ENCODE measurements at regions not wholly inside any gene's neighbourhood (a gene's known extent, or its start where the extent isn't known, plus 50 kb on each side); places are given as distances from the start of the nearest gene placed in this dataset.
A peak's percentile ranks its signal among the peaks of the same experiment; 100 is the strongest.

DNA sequence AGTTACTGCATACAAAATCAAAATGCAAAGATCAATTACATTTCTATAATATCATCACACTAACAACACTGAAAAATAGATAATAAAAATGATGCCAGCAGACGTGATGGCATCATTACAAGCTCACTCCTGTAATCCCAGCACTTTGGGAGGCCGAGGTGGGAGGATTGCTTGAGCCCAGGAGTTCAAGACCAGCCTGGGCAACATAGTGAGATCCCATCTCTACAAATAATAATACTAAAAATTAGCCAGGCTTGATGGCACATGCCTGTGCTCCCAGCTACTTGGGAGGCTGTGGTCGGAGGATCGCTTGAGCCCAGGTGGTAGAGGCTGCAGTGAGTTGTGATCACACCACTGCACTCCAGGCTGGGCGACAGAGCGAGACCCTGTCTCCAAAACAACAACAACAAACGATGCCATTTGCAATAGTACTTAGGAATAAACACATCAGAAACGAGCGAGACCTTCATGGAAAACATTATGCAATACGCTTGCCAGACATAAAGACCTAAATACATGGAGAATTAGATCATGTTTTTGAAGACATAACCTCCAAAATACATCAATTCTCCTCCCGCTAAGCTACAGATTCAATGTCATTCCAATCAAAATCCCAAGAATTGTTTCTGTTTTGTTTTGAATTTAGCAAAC lies 86.6 kb upstream of the ERRFI1 start:
- DNase-seq, result no peak

DNA sequence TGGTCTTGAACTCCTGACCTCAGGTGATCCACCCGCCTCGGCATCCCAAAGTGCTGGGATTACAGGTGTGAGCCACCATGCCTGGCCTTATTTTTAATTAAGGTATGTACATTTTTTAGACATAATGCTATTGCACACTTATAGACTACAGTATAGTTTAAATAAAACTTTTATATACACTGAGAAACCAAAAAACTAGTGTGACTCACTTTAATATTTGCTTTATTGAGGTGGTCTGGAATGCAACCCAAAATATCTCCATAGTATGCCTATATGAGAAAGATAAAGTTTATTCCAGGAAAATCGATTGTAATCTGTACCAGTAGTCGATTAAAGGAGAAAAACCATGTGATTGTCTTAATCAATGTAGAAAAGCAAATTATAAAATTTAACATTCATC lies 85.5 kb upstream of the ERRFI1 start:
- no peak for DNase-seq

DNA sequence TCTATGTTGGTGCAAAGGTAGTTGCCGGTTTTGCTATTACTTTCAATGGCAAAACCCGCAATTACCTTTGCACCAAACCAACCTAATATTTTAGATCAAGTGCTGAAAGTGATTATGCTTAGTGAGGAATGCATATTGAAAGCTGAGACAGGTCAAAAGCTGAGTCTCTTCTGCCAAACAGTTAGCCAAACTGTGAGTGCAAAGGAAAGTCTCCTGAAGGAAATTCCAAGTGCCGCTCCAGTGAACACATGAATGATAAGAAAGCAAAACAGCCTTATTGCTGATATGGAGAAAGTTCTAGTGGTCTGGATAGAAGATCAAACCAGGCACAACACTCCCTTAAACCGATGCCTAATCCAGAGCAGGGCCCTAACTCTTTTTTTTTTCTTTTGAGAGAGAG lies 83.1 kb upstream of the ERRFI1 start:
- no peak for DNase-seq

DNA sequence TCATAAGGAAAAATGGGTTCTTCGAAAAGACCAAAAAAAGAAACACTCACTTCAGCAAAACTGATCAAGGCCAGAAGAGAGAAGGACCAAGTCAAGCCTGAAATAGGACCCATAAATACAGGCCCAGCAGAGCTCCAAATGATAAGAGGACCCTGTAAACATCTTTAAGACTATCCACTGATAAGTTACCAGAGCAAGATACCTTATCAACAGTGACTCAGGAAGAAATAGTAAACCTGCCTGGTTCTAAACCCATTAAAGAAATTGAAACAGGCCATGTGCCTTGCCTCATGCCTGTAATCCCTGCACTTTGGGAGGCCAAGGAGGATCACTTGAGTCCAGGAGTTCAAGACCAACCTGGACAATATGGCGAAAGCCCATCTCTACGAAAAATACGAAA lies 81.8 kb upstream of the ERRFI1 start:
- DNase-seq, result no peak

DNA sequence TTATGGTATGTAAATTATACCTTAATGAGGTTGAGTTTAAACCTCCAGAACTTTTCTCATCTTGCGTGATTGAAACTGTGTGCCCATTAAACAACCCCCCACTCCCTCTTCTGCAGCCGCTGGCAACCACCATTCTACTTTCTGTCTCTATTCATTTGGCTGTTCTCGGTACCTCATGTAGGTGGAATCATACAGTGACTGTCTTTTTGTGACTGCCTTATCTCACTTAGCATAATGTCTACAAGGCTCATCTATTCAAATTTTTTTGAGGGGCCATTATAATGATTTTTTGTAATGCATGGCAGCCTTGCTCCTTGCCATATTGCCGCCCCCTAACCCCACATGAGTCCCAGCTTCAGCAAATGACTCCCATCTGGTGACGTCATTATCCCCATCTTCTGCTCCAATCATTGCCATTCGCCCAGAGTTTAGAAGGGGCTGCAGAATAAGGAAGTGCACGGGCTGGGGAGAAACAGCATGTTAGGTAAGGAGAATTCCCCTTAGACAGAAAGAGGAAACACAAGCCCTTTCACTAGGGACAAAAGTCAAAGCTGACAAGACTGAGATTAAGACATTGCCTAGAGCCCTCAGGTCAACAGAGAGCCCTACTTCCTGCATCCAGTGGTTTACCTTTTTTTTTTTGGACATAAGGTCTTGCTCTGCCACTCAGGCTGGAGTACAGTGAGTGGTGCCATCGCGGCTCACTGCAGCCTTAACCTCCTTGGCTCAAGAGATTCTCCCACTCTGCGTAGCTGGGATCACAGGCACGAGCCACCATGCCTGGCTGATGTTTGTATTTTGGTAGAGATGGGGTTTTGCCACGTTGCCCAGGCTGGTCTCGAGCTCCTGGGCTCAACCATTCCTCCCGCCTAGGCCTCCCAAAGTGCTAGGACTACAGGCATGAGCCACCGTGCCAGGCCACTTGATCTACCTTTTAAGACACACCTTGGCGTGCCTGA lies 78.4 kb upstream of the ERRFI1 start:
- DNase-seq, result peak in 1 of 2 donors; percentile 2

DNA sequence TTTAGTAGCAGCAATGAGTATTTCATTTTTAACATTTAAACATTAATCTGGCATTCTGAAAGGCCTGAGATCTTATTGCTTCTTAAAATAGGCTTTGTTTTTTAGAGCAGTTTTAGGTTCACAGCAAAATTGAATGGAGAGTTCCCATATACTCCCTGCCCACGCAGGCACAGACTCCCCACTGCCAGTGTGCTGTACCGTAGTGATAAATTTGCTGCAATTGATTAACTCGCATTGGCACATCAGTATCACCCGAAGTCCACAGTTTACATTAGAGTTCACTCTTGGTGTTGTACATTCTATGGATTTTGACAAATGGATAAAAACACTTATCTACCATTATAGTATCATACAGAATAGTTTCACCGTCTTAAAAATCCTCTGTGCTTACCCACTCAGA lies 71.8 kb upstream of the ERRFI1 start:
- no peak for DNase-seq

DNA sequence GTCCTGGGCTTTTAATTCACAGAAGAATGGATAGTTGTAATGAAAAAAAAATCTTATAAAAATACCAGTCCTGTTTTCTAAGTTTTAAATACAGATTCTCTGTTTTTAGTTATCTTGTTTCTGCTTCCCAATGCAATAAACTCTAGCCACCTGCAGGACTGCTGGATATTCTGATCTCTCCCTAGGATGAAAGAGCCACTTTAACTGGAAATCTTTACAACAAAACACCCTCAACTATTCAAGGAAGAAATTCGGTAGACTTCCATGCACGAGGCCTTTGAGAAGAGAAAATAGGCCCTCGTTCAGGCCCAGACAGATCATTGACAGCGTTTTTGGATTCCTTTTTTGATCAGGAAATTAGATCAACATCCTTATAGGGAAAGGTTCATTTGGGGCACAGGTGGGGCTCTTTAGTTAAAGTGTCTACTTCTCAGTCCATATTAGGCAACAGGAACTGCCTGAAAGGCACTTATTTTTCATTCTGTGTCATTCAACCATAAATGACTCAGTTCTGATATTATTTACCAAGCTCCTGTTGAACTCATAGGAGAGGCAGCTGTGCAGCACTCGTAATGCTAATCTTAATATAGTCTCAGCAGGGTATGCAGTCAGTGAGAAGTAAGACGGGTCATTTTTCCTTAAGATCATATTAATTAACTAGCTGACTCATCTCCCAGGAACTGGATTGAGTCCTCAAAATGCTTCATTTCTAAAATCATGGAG lies 71.1 kb upstream of the ERRFI1 start:
- DNase-seq, result no peak

DNA sequence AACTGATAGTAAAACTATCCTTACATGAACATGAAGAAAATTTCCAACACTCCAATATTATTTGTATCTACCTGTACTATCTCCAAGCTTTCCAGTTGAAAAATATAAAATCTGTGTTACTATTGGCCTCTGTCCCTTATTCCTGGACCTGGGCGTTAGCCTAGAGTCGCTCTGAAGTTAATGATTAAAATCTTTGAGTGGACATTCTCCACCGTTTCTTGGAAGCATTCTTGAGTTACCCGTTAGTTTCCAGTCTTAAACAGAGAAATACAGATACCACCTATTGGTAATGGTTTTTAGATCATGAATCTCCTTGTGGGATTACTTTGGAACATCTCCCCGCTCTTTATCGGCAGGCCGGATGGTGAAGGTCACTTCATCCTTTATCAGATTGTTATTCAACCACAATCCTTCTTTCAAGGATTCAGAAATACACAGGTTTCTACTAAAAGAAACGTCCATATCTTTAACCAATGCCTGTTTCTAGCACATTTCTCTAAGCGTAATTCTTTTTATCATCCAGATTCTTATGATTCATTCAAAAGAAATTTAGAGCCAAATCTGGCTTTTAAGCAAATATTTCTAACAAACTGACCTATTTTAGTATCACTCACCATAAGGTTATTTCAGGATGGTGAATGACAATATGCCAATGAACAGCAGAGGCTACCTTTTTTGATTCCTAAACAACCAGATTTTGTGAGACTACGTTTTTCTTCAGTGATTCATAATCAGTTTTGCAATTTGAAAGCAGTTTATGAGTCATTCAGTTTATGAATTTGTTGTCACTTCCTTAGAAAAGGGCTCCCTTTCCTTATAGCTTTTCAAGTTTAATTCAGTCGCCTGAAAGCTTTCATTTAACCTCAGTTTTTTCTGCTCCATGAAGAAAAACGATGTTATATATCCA lies 70.2 kb upstream of the ERRFI1 start:
- DNase-seq, result no peak

DNA sequence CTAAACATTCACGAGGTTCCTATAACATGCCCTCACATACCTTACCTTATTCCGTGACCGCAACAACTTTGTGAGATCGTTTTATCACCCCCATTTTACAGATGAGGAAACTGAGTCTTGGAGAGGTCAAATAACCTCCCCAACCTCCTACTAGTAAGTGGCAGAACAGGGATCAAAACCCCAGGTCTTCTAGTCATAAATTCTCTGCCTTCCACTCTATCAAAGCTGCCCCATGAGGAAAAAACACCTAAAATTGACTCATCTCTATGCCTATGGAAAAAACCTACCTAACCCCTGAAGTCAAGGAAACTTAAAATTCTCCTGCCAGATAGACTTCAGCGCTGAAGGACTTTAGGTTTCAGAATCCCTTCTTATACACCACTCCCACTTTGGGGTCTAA lies 69.5 kb upstream of the ERRFI1 start:
- no peak for DNase-seq

DNA sequence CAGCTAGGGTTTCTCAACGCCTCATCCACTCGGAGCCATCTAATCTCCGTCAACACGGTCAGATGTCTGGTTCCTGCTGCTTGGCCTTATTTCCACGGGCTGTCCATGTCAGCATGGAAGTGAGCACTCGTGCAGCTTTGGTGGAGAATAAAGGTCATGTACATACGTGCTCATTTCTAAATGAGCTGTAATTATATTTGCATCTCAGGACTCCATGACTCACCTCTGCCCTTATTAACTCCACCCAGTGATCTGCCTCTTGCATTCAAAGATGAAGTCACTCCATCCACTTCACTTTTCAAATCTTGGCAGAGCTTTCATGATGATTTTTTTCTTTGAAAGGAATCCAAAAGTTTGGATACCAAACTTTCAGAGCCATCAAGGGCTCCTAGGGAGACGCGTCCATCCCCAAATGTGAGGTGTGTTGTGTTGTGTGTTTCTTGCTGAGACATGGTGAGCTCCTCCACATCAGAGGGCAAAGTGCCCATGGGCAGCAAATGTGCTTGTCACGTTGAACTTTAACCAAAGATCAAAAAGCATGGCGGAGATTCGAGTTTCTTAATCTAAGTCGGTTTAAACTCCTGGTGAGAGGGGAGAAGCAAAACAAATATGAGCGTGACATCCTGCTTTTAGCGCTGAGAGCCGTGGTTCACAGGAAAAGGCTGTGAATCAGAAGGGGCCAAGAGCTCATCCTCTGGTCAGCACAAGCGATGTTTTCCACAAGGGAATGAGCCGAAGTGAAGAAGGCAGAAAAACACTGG lies 68.6 kb upstream of the ERRFI1 start:
- DNase-seq, result no peak

DNA sequence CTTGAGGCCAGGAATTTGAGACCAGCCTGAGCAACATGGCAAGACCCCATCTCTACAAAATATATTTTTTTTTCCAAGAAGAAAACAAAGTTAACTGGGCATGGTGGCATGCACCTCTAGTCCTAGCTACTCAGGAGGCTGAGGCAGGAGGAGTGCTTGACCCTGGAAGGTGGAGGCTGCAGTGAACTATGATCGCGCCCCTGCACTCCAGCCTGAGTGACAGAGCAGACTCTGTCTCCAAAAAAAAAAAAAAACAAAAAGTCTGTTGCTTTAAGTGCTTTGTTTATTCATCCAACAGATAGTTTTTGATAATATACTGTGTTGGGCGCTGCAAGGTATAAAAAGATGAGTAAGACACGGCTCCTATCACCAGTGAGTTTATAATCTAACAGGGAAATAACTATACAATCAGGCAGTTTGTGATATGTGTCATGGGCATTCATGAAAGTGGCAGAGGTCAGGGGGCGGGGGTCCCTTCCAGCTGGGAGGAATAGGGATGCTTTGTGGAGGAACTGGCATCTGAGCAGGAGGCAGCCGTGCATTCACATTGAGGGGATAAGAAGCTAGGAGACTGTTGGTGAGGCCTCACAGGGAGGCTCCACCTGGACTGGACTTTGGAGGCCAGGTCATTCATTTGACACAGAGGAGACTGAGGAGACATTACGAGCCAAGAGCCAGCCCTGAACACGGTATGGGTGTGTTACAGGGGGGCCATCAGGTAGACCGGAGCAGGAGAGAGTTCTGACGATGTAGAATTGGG lies 67.3 kb upstream of the ERRFI1 start:
- no peak for DNase-seq

DNA sequence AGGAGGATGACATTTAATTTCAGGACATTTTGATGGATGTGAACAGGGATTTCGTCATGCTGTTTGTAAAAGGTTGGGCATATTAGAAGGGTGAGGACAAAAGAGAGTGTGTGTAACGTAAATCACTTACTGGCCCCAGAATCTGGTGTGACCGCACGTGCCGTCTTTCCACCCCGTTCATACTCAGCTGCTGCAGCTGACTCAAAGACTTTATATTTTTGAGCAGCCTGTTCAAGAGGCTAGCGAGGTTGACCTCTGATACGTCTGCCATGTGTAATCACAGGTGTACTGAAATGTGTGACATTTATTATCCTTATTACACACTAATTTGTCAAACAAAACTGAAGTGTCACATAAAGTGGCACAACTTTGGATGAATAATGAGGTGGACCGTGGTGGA lies 66.5 kb upstream of the ERRFI1 start:
- DNase-seq, result no peak

DNA sequence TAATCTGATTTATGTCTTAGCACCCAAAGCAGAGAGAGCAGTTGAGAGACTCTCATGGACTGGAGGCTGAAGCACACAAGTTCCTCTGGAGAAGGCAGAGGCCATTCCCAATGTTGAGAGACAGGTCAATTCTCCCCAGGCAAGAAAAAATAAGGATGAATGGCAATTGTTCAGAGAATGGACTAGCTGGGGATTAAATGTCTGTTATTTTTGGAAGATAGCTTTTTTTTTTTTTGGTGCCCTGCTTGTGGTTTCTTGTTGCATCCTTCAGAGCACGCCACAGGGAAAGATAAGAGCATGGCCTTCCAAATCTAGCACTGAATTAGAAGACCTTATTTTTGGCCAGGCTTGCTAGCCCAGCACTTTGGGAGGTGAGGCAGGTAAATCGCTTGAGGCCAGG lies 65.6 kb upstream of the ERRFI1 start:
- DNase-seq, result no peak

DNA sequence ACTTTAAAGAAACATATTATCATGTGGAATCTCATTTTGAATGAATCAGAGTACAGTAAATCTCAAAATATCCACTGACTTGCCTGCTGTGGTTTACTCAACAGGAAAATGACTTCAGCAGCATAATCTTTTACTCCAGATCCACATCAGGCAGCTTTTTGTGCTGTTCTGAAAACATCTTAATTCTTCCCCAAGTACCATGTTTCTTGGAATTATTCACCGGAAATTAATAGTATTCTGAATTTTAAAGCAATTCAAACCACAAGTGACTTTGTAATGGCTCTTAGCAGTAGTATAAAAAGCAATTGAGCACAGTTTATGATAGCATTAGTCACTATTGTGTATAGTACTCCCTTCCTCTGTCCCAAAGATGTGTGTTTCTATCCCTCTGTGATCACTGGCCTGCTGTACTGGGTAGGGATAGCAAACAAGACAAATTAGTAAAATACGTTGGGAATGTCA lies 64.2 kb upstream of the ERRFI1 start:
- DNase-seq, result no peak

DNA sequence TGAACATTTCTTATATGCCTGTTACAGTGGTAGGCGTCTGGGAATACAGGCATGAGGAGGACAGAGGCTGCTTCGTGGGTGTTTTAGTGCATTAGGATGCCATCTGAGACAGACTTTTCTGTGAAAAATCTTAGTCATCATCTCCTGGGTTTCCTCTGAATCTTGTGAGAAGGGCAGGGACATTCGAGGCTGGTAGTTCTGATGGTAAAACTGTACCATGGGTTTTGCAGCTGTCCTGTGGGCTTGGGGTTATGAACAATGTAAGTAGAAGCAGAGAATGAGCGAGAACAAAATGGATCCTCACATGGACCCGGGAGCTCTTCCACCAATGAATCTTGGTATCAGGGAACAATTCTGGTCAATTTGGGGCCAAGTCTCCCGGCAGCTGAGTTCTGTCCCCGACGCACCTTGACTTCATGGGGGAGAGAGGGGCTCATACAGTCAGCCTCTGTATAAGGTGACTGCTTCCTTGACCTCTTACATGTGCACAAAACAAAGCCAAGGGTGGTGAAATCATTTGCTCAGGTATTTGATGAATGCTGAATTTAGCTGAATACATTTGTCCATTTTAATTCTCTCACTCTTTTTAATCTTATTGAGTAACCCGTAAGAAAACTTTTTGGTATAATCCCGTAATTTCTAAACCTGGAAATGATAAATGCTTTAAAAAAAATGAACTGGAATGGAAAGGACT lies 63.6 kb upstream of the ERRFI1 start:
- no peak for DNase-seq

DNA sequence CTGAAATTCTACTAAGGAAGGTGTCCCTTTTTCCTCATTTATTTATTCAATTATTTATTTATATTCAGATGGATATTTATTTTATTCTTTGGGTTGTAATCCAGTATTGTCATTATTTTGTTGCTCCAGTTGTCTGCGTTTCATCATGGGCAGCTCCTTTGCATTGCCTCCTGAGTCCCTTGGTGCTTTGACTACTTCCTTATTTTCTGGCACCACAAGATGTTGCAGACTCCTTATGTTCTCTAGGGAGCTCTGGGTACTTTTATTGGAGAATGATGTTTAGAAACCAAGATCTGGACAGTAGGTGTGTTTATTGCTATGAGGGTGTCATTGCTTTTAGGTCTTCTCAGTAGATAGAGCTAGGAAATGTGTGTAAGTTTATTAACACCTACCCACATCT lies 59.9 kb upstream of the ERRFI1 start:
- no peak for DNase-seq

DNA sequence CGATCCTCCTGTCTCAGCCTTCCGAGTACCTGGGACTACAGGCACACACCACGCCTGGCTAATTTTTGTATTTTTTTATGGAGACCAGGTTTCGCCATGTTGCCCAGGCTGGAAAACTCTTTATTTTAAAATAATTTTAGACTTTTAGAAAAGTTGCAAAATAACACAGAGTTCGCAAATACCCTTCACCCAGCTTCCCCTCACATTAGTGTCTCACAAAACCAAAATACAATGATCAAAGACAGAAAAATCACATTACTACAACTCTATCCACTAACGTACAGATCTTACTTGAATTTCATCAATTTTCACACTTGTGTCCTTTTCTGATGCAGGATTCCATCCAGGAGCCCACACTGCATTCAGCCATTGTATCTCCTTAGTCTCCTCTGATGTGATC lies 58.8 kb upstream of the ERRFI1 start:
- no peak for DNase-seq

DNA sequence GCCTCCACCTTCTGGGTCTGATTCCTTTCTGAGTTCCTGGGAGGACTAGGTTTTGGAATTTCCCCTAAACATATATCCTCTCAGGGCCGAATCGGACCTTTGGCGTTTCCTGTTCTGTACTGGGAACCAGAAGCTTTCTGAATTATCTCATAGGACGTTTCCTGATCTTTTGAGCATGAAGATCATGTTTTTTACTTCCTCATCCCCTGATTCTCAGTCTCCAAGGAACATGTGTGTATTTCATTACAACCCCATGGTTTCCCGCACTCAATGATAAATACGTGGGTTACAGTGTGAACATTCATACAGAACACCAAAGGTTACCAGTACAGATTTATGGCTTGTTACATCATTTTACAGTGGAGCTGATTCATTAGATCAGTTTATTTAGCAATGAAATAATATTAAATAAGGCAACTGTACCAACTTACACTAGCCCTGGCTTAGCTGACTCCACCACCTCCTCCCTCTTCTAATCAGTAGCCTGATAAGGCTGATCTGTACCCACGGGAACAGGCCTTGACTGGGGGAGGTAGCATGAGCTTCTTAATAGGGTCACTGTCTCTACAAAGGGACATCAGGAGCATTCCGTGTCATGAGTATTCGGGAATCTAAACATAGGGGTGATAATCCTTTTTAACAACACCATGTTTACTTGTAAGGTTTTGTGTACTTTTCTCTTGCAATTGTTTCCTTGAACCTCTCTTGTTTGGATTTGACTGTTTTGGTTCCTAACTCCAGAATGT lies 57.8 kb upstream of the ERRFI1 start:
- no peak for DNase-seq

DNA sequence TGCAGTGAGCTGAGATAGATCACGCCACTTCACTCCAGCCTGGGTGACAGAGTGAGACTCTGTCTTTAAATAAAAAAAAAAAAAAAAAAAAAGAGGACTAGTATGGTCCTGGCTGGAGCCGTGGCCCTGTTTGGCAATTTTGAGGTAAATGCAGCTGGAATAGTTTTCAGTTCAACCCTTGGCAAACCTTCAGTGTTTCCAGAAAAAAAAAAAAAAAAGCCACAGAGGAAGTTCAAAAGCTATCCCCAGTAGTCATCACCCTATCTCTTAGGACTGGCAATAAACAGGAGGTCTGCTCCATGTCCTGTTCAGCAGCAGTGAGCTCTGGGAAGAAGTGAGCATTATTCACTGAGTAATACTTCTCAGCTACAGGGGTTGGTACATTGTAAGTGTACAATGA lies 56.8 kb upstream of the ERRFI1 start:
- no peak for DNase-seq
